MCF 10A (cell line): ENCODE measurements at regions not wholly inside any gene's neighbourhood (a gene's known extent, or its start where the extent isn't known, plus 50 kb on each side); places are given as distances from the start of the nearest gene placed in this dataset.

ENCODE experiments used
- BruUV-seq: library from RNA; stranded (reverse); fragments of 400-500 nt; replicated peaks from 2 replicates; lab custom pipeline; 2021; lab: Mats Ljungman, UMichigan
- CTCF ChIA-PET: fragments of 300-600 bp; sonication (Branson Sonifier 250); formaldehyde crosslinking; extraction: SDS; loops from one replicate; lab custom pipeline; 2021; ENCODE audit warnings: antibody characterized with exemption, inconsistent platforms; lab: Yijun Ruan, JAX
- POLR2A ChIA-PET: fragments of 300-600, 350-650 bp; sonication (Branson Sonifier 250); formaldehyde crosslinking; extraction: SDS; loops from one replicate; lab custom pipeline; 2020; ENCODE audit warnings: antibody characterized with exemption, inconsistent platforms; lab: Yijun Ruan, JAX
- DNase-seq: peaks from one replicate; pipeline ENCODE4 v3.0.0-alpha.2; 2018; ENCODE audit not compliant: unreplicated experiment
- H3K27ac Mint-ChIP-seq: one replicate; pipeline ENCODE4 v1.8.0; 2022; ENCODE audit warnings: mild to moderate bottlenecking, low read depth, mixed read lengths; ENCODE audit not compliant: unreplicated experiment
- H3K27me3 Mint-ChIP-seq: one replicate; pipeline ENCODE4 v1.8.0; 2022; ENCODE audit warnings: mixed read lengths; ENCODE audit not compliant: insufficient read depth, unreplicated experiment
- H3K36me3 Mint-ChIP-seq: one replicate; pipeline ENCODE4 v1.8.0; 2022; ENCODE audit warnings: mild to moderate bottlenecking, moderate library complexity, mixed read lengths; ENCODE audit not compliant: insufficient read depth, unreplicated experiment
- H3K4me1 Mint-ChIP-seq: one replicate; pipeline ENCODE4 v1.8.0; 2022; ENCODE audit warnings: mixed read lengths; ENCODE audit not compliant: insufficient read depth, unreplicated experiment
- H3K4me3 Mint-ChIP-seq: one replicate; pipeline ENCODE4 v1.8.0; 2022; ENCODE audit warnings: mild to moderate bottlenecking, moderate library complexity, mixed read lengths; ENCODE audit not compliant: unreplicated experiment
- H3K9me3 Mint-ChIP-seq: one replicate; pipeline ENCODE4 v1.8.0; 2022; ENCODE audit warnings: mixed read lengths; ENCODE audit not compliant: unreplicated experiment
- CTCF ChIP-seq: fragments of 200-600 bp; IDR thresholded peaks from one replicate; pipeline ENCODE4 v1.8.0; 2022; ENCODE audit warnings: antibody characterized with exemption, mild to moderate bottlenecking; ENCODE audit not compliant: unreplicated experiment
- intact Hi-C: fragments of 100-400 bp; cut with micrococcal nuclease; formaldehyde crosslinking; loops from 2 replicates; pipeline ENCODE4 v1.14.1; 2022

- H3K27me3 Mint-ChIP-seq: no peaks in the 10 kb centered on the region
- BruUV-seq: no TSS peak
- POLR2A ChIA-PET: no interaction called here
- H3K36me3 Mint-ChIP-seq: no peaks in the 10 kb centered on the region
- CTCF ChIA-PET: no interaction called here
- H3K9me3 Mint-ChIP-seq: peaks cover 7% of the 10 kb centered on the region
- H3K27ac Mint-ChIP-seq: no peak overlapping the region
- no peak overlapping the region for H3K4me3 Mint-ChIP-seq
- DNase-seq: no peak
- no peak for TF ChIP-seq CTCF
- intact Hi-C loops: no loop called here
- no peaks in the 10 kb centered on the region for H3K4me1 Mint-ChIP-seq
Measured at GRCh38 chr17:14506364-14506763, 205.5 kb downstream of the HS3ST3B1 start.

GRCh38 chr17:14505606-14506005 is 204.7 kb downstream of the HS3ST3B1 start:
- Mint-ChIP-seq H3K27ac (no peak overlapping the region), H3K4me1 (no peaks in the 10 kb centered on the region), H3K9me3 (peaks cover 7% of the 10 kb centered on the region), H3K4me3 (no peak overlapping the region), H3K27me3 (no peaks in the 10 kb centered on the region), H3K36me3 (no peaks in the 10 kb centered on the region)
- POLR2A ChIA-PET: no interaction called here
- TF ChIP-seq CTCF: no peak
- CTCF ChIA-PET: no interaction called here
- intact Hi-C loops: no loop called here
- no peak for DNase-seq
- no TSS peak for BruUV-seq

- H3K27me3 Mint-ChIP-seq: no peaks in the 10 kb centered on the region
- ChIA-PET CTCF (no interaction called here), POLR2A (no interaction called here)
- no peak overlapping the region for H3K4me3 Mint-ChIP-seq
- no TSS peak for BruUV-seq
- no peak for DNase-seq
- no peak for TF ChIP-seq CTCF
- intact Hi-C loops: no loop called here
- H3K4me1 Mint-ChIP-seq: no peaks in the 10 kb centered on the region
- no peaks in the 10 kb centered on the region for H3K36me3 Mint-ChIP-seq
- H3K9me3 Mint-ChIP-seq: peaks cover 8% of the 10 kb centered on the region
- no peak overlapping the region for H3K27ac Mint-ChIP-seq
Measured at GRCh38 chr17:14499976-14500375, 199.1 kb downstream of the HS3ST3B1 start.

- no peak for TF ChIP-seq CTCF
- Mint-ChIP-seq H3K27ac (no peak overlapping the region), H3K36me3 (no peaks in the 10 kb centered on the region), H3K4me3 (no peak overlapping the region), H3K4me1 (no peaks in the 10 kb centered on the region), H3K9me3 (peaks cover 8% of the 10 kb centered on the region), H3K27me3 (no peaks in the 10 kb centered on the region)
- DNase-seq: no peak
- BruUV-seq: no TSS peak
- CTCF ChIA-PET: interaction anchor here (0.6 kb wide), 1 partner anchor 16 kb away, joined by 3 read pairs; no protein-coding TSS in a partner anchor
- intact Hi-C loops: no loop called here
- POLR2A ChIA-PET: interaction anchor here (0.6 kb wide), 1 partner anchor 1448 kb away, joined by 4 read pairs; no protein-coding TSS in a partner anchor
Measured at GRCh38 chr17:14498812-14499211, 197.9 kb downstream of the HS3ST3B1 start.
